Adrenal gland (tissue), 9 donors: ENCODE measurements at regions not wholly inside any gene's neighbourhood (a gene's known extent, or its start where the extent isn't known, plus 50 kb on each side); places are given as distances from the start of the nearest gene placed in this dataset.
"Not testable (repeated sequence)": the region's sequence is repeated elsewhere in the genome, so short reads cannot be mapped to it uniquely, and the experiment has no call there.

ENCODE experiments used
- DNase-seq, 7 donors: peaks; one replicate each; pipeline ENCODE4 v3.0.0-alpha.2; 2019 to 2020
- H3K27ac ChIP-seq, 5 donors: fragments of 200-600 bp; sonication (generic) in 4 of 5; 1 replicate in 3 of 5; 2 replicates in 2 of 5; pipeline versions ENCODE4 v1.5.1 to v1.8.0; 2016 to 2020; ENCODE audit warnings: mild to moderate bottlenecking in 1 of 5
- H3K27me3 ChIP-seq: fragments of 200-600 bp; 2 replicates; pipeline ENCODE4 v1.8.0; 2021
- H3K36me3 ChIP-seq, 2 donors: fragments of 200-600 bp; replicated peaks in 1 of 2; 1 replicate in 1 of 2; 2 replicates in 1 of 2; pipeline versions ENCODE4 v1.5.1 to v1.8.0; 2018 to 2022
- H3K4me1 ChIP-seq, 2 donors: fragments of 200-600 bp; replicated peaks in 1 of 2; 1 replicate in 1 of 2; 2 replicates in 1 of 2; pipeline versions ENCODE4 v1.5.1 to v1.8.0; 2018 to 2021
- H3K4me3 ChIP-seq, 4 donors: fragments of 200-600 bp; sonication (generic) in 3 of 4; one replicate each; pipeline ENCODE4 v1.5.1; 2016 to 2018
- H3K9me3 ChIP-seq, 3 donors: fragments of 200-600 bp; sonication (generic) in 1 of 3; replicated peaks in 1 of 3; 1 replicate in 2 of 3; 2 replicates in 1 of 3; pipeline versions ENCODE4 v1.5.1 to v1.8.0; 2016 to 2021
- POLR2A ChIP-seq, 2 donors: fragments of 450-650 bp; IDR thresholded peaks; one replicate each; pipeline ENCODE4 v1.6.1; 2017; ENCODE audit warnings: antibody characterized with exemption in 2 of 2, mild to moderate bottlenecking in 2 of 2, moderate library complexity in 1 of 2
- WGBS, 4 donors: extraction: QIAGEN DNeasy Blood & Tissue Kit in 2 of 4; methylation state at CpG; one replicate each; pipeline versions ENCODE4 v1.1.5 to v1.1.7; 2013 to 2017; 5-methylcytosine and 5-hydroxymethylcytosine counted together
- intact Hi-C, 2 donors: fragments of 100-400 bp; cut with DNase I; formaldehyde crosslinking; loops; one replicate each; pipeline versions ENCODE4 v1.14.1 to v1.15.0; 2022 to 2023
- TF ChIP-seq, protein P1 (sequence below), 6 experiments: fragments of 450-650 bp in 4 of 6; fragments of 200-600 bp in 2 of 6; sonication (generic) in 1 of 6; IDR thresholded peaks; 1 replicate in 5 of 6; 2 replicates in 1 of 6; pipeline versions ENCODE4 v1.5.1 to v1.8.0; 2016 to 2021; ENCODE audit warnings: antibody characterized with exemption in 6 of 6, mild to moderate bottlenecking in 2 of 6, moderate library complexity in 1 of 6
- donor health status: healthy with polysubstance abuse.
- donor health status: Bipolar disorder and iron deficiency.
- donor health status: DM: yes; HTN: yes; CAD: no.
- donor health status: DM: no; HTN: no; CAD: no.
- donor health status: DM: no; HTN: no; CAD: no.

DNA sequence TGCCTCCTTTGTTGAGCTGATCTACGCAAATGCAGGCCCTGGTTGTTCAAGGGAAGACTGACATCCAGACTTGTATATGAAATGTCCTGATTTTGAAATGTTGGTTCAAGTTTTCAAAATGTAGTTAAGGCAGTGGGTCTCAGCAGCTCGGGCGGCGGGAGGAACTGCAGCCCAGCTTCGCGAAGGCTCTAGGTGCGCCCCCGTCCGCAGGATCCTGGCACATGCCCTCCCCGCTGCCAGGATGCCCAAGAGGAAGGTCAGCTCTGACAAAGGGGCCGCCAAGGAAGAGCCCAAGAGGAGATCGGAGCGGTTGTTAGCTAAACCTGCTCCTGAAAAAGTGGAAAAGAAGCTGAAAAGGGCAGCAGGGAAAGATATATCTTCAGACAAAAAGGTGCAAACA is 1310.1 kb downstream of the ADGRL3 start:
- Histone ChIP-seq H3K36me3 (no peaks in the 10 kb centered on the region), H3K4me3 (no peak overlapping the region), H3K27me3 (no peaks in the 10 kb centered on the region), H3K4me1 (no peaks in the 10 kb centered on the region), H3K9me3 (no peaks in the 10 kb centered on the region), H3K27ac (no peak overlapping the region)
- intact Hi-C loops: no loop called here
- TF ChIP-seq, protein P1, sequence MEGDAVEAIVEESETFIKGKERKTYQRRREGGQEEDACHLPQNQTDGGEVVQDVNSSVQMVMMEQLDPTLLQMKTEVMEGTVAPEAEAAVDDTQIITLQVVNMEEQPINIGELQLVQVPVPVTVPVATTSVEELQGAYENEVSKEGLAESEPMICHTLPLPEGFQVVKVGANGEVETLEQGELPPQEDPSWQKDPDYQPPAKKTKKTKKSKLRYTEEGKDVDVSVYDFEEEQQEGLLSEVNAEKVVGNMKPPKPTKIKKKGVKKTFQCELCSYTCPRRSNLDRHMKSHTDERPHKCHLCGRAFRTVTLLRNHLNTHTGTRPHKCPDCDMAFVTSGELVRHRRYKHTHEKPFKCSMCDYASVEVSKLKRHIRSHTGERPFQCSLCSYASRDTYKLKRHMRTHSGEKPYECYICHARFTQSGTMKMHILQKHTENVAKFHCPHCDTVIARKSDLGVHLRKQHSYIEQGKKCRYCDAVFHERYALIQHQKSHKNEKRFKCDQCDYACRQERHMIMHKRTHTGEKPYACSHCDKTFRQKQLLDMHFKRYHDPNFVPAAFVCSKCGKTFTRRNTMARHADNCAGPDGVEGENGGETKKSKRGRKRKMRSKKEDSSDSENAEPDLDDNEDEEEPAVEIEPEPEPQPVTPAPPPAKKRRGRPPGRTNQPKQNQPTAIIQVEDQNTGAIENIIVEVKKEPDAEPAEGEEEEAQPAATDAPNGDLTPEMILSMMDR (IDR thresholded peaks at IDR 0.05): no peak
- no peak for TF ChIP-seq POLR2A (IDR thresholded peaks at IDR 0.05)
- DNase-seq: no peak
- 86 to 92% (median 91%) methylated on average over 13 of the region's 13 CpGs for WGBS, 4 donors

DNA sequence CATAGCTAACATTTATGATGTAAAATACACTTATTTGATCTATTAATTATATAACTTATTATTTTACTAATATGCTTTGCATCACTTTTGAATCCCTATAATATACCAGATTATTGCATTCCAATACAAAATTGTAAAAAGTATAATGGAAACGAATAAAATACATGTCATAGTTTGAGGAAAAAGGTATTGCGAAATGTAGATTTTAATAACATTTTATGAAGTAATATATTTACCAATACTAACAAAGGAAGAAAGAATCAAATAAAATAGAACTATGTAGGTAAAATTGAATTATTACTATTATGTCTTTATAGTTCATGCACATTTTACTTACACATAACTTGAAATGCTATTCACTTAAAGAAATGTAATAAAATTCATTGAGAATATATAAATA is 1300.2 kb downstream of the ADGRL3 start:
- Histone ChIP-seq H3K27ac (no peak overlapping the region), H3K36me3 (no peaks in the 10 kb centered on the region), H3K9me3 (no peaks in the 10 kb centered on the region), H3K4me1 (no peaks in the 10 kb centered on the region), H3K27me3 (no peaks in the 10 kb centered on the region), H3K4me3 (no peak overlapping the region)
- 74 to 87% (median 78%) methylated on average over 2 of the region's 2 CpGs for WGBS, 4 donors
- intact Hi-C loops: no loop called here
- TF ChIP-seq, protein P1 (IDR thresholded peaks at IDR 0.05): no peak
- TF ChIP-seq POLR2A (IDR thresholded peaks at IDR 0.05): no peak
- no peak for DNase-seq

DNA sequence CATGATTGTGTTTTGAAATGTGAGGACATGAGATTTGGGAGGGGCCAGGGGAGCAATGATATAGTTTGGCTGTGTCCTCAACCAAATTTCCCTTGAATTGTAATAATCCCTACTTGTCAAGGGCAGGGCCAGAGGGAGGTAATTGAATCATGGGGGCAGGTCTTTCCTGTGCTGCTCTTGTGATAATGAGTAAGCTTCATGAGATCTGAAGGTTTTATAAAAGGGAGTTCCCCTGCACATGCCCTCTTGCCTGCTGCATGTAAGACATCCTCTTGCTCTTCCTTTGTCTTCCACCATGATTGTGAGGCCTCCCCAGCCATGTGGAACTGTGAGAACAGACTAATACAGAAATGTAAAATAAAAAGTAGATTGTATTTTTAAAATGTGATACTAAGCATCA is 1294.9 kb downstream of the ADGRL3 start:
- H3K27me3 ChIP-seq: no peaks in the 10 kb centered on the region
- TF ChIP-seq, protein P1 (IDR thresholded peaks at IDR 0.05): no peak
- TF ChIP-seq POLR2A (IDR thresholded peaks at IDR 0.05): no peak
- no peaks in the 10 kb centered on the region for H3K9me3 ChIP-seq
- DNase-seq: no peak
- H3K4me3 ChIP-seq: no peak overlapping the region
- intact Hi-C loops: no loop called here
- H3K27ac ChIP-seq: no peak overlapping the region
- H3K36me3 ChIP-seq: no peaks in the 10 kb centered on the region
- H3K4me1 ChIP-seq: no peaks in the 10 kb centered on the region

DNA sequence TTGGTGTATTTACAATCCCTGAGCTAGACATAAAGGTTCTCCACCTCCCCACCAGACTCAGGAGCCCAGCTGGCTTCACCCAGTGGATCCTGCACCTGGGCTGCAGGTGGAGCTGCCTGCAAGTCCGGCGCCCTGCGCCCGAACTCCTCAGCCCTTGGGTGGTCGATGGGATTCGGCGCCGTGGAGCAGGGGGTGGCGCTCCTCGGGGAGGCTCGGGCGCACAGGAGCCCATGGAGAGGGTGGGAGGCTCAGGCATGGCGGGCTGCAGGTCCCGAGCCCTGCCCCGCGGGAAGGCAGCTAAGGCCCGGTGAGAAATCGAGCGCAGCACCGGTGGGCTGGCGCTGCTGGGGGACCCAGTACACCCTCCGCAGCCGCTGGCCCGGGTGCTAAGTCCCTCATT is 1291.6 kb downstream of the ADGRL3 start:
- H3K27me3 ChIP-seq, intact Hi-C loops, H3K4me1 ChIP-seq, DNase-seq, H3K4me3 ChIP-seq, H3K9me3 ChIP-seq, H3K27ac ChIP-seq, H3K36me3 ChIP-seq: not testable (repeated sequence)
- WGBS, 4 donors: 90 to 100% (median 95%) methylated on average over 7 to 24 of the region's 24 CpGs

DNA sequence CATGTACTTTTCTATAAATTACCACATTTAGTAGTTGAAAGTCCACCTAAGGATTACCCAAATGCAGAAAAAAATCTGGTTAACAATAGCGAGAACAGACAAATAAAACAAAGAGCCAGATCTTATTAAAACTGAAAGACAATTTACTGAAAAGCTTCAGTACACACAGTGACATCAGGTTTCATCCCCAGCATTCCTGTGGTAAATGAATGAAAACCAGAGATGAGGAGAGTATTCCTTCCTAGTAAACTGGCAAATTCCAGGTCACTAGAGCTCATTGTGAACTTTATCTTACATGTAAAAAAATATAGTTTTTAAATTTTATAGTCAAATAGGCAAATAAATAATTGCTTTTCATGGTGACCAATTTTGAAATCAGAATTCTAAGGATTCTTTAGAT is 1290.5 kb downstream of the ADGRL3 start:
- no peaks in the 10 kb centered on the region for H3K9me3 ChIP-seq
- H3K4me3 ChIP-seq: no peak overlapping the region
- no peak for DNase-seq
- no peaks in the 10 kb centered on the region for H3K27me3 ChIP-seq
- no peaks in the 10 kb centered on the region for H3K4me1 ChIP-seq
- H3K36me3 ChIP-seq: no peaks in the 10 kb centered on the region
- TF ChIP-seq POLR2A (IDR thresholded peaks at IDR 0.05): no peak
- TF ChIP-seq, protein P1 (IDR thresholded peaks at IDR 0.05): no peak
- WGBS, 4 donors: 68 to 87% (median 73%) methylated on average over 1 of the region's 1 CpG
- no peak overlapping the region for H3K27ac ChIP-seq
- intact Hi-C loops: no loop called here
